Tibial artery (tissue), 4 donors: ENCODE measurements at regions not wholly inside any gene's neighbourhood (a gene's known extent, or its start where the extent isn't known, plus 50 kb on each side); places are given as distances from the start of the nearest gene placed in this dataset.

Experiments used
- DNase-seq, 2 donors: peaks; one replicate each; pipeline ENCODE4 v3.0.0-alpha.2; 2019
- H3K27ac ChIP-seq, 2 donors: fragments of 200-600 bp; sonication (generic) in 1 of 2; 1 replicate in 1 of 2; 2 replicates in 1 of 2; pipeline ENCODE4 v1.5.1; 2018 to 2019; ENCODE audit warnings: mild to moderate bottlenecking in 1 of 2
- H3K27me3 ChIP-seq, 2 donors: fragments of 200-600 bp; sonication (generic) in 1 of 2; one replicate each; pipeline versions ENCODE4 v1.5.1 to v1.6.0; 2016 to 2019
- H3K36me3 ChIP-seq, 3 donors: fragments of 200-600 bp; sonication (generic) in 2 of 3; one replicate each; pipeline ENCODE4 v1.5.1; 2016 to 2019; ENCODE audit warnings: mild to moderate bottlenecking in 2 of 3
- H3K4me1 ChIP-seq, 4 donors: fragments of 200-600 bp; sonication (generic) in 2 of 4; 1 replicate in 3 of 4; 2 replicates in 1 of 4; pipeline ENCODE4 v1.5.1; 2016 to 2019
- H3K4me3 ChIP-seq, 2 donors: fragments of 200-600 bp; sonication (generic) in 1 of 2; 1 replicate in 1 of 2; 2 replicates in 1 of 2; pipeline ENCODE4 v1.5.1; 2018 to 2019; ENCODE audit warnings: mild to moderate bottlenecking in 2 of 2
- H3K9me3 ChIP-seq, 3 donors: fragments of 200-600 bp; sonication (generic) in 1 of 3; one replicate each; pipeline ENCODE4 v1.5.1; 2016 to 2019
- CTCF ChIP-seq, 2 experiments: fragments of 200-600 bp in 1 of 2; fragments of 450-650 bp in 1 of 2; IDR thresholded peaks; one replicate each; pipeline ENCODE4 v1.5.1; 2017 to 2019; ENCODE audit warnings: antibody characterized with exemption in 2 of 2, mild to moderate bottlenecking in 1 of 2, moderate library complexity in 1 of 2
- intact Hi-C: fragments of 100-400 bp; cut with DNase I; formaldehyde crosslinking; loops from one replicate; pipeline ENCODE4 v1.15.0; 2023; ENCODE audit warnings: low total_unique reads

- TF ChIP-seq CTCF (IDR thresholded peaks at IDR 0.05), result peak in 1 of 2 experiments; percentile 4
- intact Hi-C loops, result no loop called here
Measured at GRCh38 chr5:14011089-14012020, 66.9 kb upstream of the DNAH5 start.

GRCh38 chr5:14009575-14009974 lies 65.1 kb upstream of the DNAH5 start:
- H3K27me3 ChIP-seq, result no peaks in the 10 kb centered on the region

More at GRCh38 chr5:14011089-14012020, 66.9 kb upstream of the DNAH5 start:
- H3K27ac ChIP-seq, result peak overlapping the region; percentile 54 to 56
- H3K4me3 ChIP-seq, result peak overlapping the region; percentile 51 to 61
- peaks cover 0 to 19% (median 0%) of the 10 kb centered on the region in 4 donors for H3K4me1 ChIP-seq
- DNase-seq, result peak; percentile 78 to 91
- H3K9me3 ChIP-seq, result no peaks in the 10 kb centered on the region
- H3K27me3 ChIP-seq, result no peaks in the 10 kb centered on the region
- no peaks in the 10 kb centered on the region for H3K36me3 ChIP-seq

GRCh38 chr5:14008819-14009311 lies 64.4 kb upstream of the DNAH5 start:
- DNase-seq, result no peak
- intact Hi-C loops, result no loop called here
- H3K27ac ChIP-seq, result no peak overlapping the region
- H3K4me3 ChIP-seq, result no peak overlapping the region
- no peaks in the 10 kb centered on the region for H3K9me3 ChIP-seq
- no peaks in the 10 kb centered on the region for H3K27me3 ChIP-seq
- no peak for TF ChIP-seq CTCF (IDR thresholded peaks at IDR 0.05)
- H3K36me3 ChIP-seq, result no peaks in the 10 kb centered on the region
- H3K4me1 ChIP-seq, result peaks cover 0 to 19% (median 0%) of the 10 kb centered on the region in 4 donors

More at GRCh38 chr5:14009575-14009974, 65.1 kb upstream of the DNAH5 start:
- Histone ChIP-seq H3K27ac (no peak overlapping the region), H3K4me3 (no peak overlapping the region), H3K4me1 (peaks cover 0 to 19% (median 0%) of the 10 kb centered on the region in 4 donors), H3K9me3 (no peaks in the 10 kb centered on the region), H3K36me3 (no peaks in the 10 kb centered on the region)
- no peak for DNase-seq
- no peak for TF ChIP-seq CTCF (IDR thresholded peaks at IDR 0.05)
- intact Hi-C loops, result no loop called here

GRCh38 chr5:14006823-14007520 lies 62.5 kb upstream of the DNAH5 start:
- no peaks in the 10 kb centered on the region for H3K9me3 ChIP-seq
- peak in 1 of 2 donors; percentile 66 for DNase-seq
- H3K27ac ChIP-seq, result peak overlapping the region in 1 of 2 donors; percentile 19
- no peak overlapping the region for H3K4me3 ChIP-seq
- intact Hi-C loops, result no loop called here
- H3K27me3 ChIP-seq, result no peaks in the 10 kb centered on the region
- H3K4me1 ChIP-seq, result peaks cover 0 to 14% (median 0%) of the 10 kb centered on the region in 4 donors
- H3K36me3 ChIP-seq, result no peaks in the 10 kb centered on the region
- peak in 1 of 2 experiments; percentile 8 for TF ChIP-seq CTCF (IDR thresholded peaks at IDR 0.05)

- intact Hi-C loops, result no loop called here
- Histone ChIP-seq H3K4me1 (peaks cover 0 to 11% (median 0%) of the 10 kb centered on the region in 4 donors), H3K4me3 (no peak overlapping the region), H3K36me3 (no peaks in the 10 kb centered on the region), H3K9me3 (no peaks in the 10 kb centered on the region), H3K27ac (no peak overlapping the region), H3K27me3 (no peaks in the 10 kb centered on the region)
- TF ChIP-seq CTCF (IDR thresholded peaks at IDR 0.05), result no peak
- no peak for DNase-seq
Measured at GRCh38 chr5:14004598-14005394, 60.3 kb upstream of the DNAH5 start.
